ENCODE measurements at regions not wholly inside any gene's neighbourhood (a gene's known extent, or its start where the extent isn't known, plus 50 kb on each side); places are given as distances from the start of the nearest gene placed in this dataset.

DNA sequence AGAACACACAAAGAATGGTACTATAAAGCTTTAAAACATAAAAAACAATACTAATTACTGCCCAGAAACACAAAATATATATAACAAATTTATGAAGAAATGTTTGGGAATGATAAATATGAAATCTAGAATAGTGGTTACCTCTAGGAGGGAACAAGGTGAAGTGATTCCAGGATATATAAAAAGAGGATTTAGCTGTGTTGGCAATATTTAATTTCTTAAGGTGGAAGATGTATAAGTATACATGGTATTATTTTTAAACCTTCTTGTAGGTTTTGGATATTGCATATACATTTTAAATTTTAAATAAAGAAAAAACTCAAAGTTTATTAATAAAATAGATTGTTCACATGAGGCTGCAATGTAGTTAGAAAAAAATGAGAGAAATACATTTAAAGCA lies 112.7 kb upstream of the ZNF618 start:
- POLR2A ChIA-PET = no interaction called here
- Histone ChIP-seq H3K27me3 (ENCODE audit: insufficient read depth) (no peaks in the 10 kb centered on the region; the same call in 1 of the 2 replicates), H4K20me1 (ENCODE audit: insufficient read depth) (no peaks in the 10 kb centered on the region), H3K4me2 (no peak overlapping the region), H3K9me2 (no peaks in the 10 kb centered on the region), H3K4me1 (ENCODE audit: control insufficient read depth in 1 of 2, insufficient read depth in 2 of 2, low read depth in 1 of 2, low read length in 1 of 2) (no peaks in the 10 kb centered on the region), H3K4me3 (ENCODE audit: low read depth in 2 of 2, low read length in 1 of 2) (no peak overlapping the region), H3K36me3 (replicated peaks in 1 of 2; ENCODE audit: control insufficient read depth in 1 of 2, insufficient read depth in 2 of 2, low read length in 1 of 2) (no peaks in the 10 kb centered on the region), H3K9ac (no peak overlapping the region), H2AFZ (ENCODE audit: low read depth) (no peak overlapping the region), H3K27ac (ENCODE audit: low read depth in 2 of 2, low read length in 1 of 2) (no peak overlapping the region), H3F3A (replicated peaks; ENCODE audit: insufficient read depth) (no peaks in the 10 kb centered on the region), H3K9me3 (0 out of 2 replicates have a peak, but pooled peaks cover 5% of the 10 kb centered on the region), H3K79me2 (ENCODE audit: insufficient read depth) (no peaks in the 10 kb centered on the region)
- no peak for DNase-seq
- CTCF ChIA-PET = interaction anchor here (0.6 to 1.7 kb wide), 3 partner anchors 26 to 345 kb away, joined by 3 to 5 read pairs (median 4); no protein-coding TSS in a partner anchor
- TF ChIP-seq RAD21 (IDR thresholded peaks at IDR 0.05; ENCODE audit: low read length) = no peak
- no peak for TF ChIP-seq EZH2phosphoT487 (IDR thresholded peaks at IDR 0.05; ENCODE audit: borderline replicate concordance, low read depth)

- Histone ChIP-seq H4K20me1 (ENCODE audit: insufficient read depth) (no peaks in the 10 kb centered on the region), H3K27ac (ENCODE audit: low read depth in 2 of 2, low read length in 1 of 2) (no peak overlapping the region), H3K4me2 (no peak overlapping the region), H3F3A (replicated peaks; ENCODE audit: insufficient read depth) (no peaks in the 10 kb centered on the region), H3K4me3 (ENCODE audit: low read depth in 2 of 2, low read length in 1 of 2) (no peak overlapping the region), H3K9me2 (no peaks in the 10 kb centered on the region), H3K4me1 (ENCODE audit: control insufficient read depth in 1 of 2, insufficient read depth in 2 of 2, low read depth in 1 of 2, low read length in 1 of 2) (no peaks in the 10 kb centered on the region), H3K79me2 (ENCODE audit: insufficient read depth) (no peaks in the 10 kb centered on the region), H3K9ac (no peak overlapping the region), H3K27me3 (ENCODE audit: insufficient read depth) (no peaks in the 10 kb centered on the region; the same call in 1 of the 2 replicates), H2AFZ (ENCODE audit: low read depth) (no peak overlapping the region), H3K9me3 (0 out of 2 replicates have a peak, but pooled peaks cover 5% of the 10 kb centered on the region), H3K36me3 (replicated peaks in 1 of 2; ENCODE audit: control insufficient read depth in 1 of 2, insufficient read depth in 2 of 2, low read length in 1 of 2) (no peaks in the 10 kb centered on the region)
- WGBS (ENCODE audit: low lambda C conversion rate) = 23% methylated on average over 1 of the region's 1 CpG
- CTCF ChIA-PET = interaction anchor here (0.9 to 1.4 kb wide), 2 partner anchors 27 to 43 kb away, joined by 3 to 5 read pairs; no protein-coding TSS in a partner anchor
- DNase-seq = no peak
- POLR2A ChIA-PET = no interaction called here
- TF ChIP-seq FOXM1 (IDR thresholded peaks at IDR 0.05; ENCODE audit: low read depth) (no peak), FOXJ3 (CRISPR knock-in tag; IDR thresholded peaks at IDR 0.05) (no peak), RCOR1 (IDR thresholded peaks at IDR 0.05; ENCODE audit: low read length) (no peak), EP300 (IDR thresholded peaks at IDR 0.05; ENCODE audit: borderline replicate concordance in 1 of 2, low read depth in 1 of 2, low read length in 1 of 2) (no peak), ZBTB33 (IDR thresholded peaks at IDR 0.05; ENCODE audit: borderline replicate concordance, low read depth) (no peak), CTCF (IDR thresholded peaks at IDR 0.05) (no peak), GATA2 (CRISPR knock-in tag; IDR thresholded peaks at IDR 0.05) (no peak), NFIC (IDR thresholded peaks at IDR 0.05; ENCODE audit: borderline replicate concordance) (no peak), CHD2 (IDR thresholded peaks at IDR 0.05; ENCODE audit: low read length, partially characterized antibody) (no peak), TEAD4 (IDR thresholded peaks at IDR 0.05; ENCODE audit: borderline replicate concordance, insufficient read depth) (no peak), PBX3 (IDR thresholded peaks at IDR 0.05) (no peak), USF1 (IDR thresholded peaks at IDR 0.05; ENCODE audit: borderline replicate concordance, low read depth) (no peak), TAF1 (IDR thresholded peaks at IDR 0.05; ENCODE audit: borderline replicate concordance, low read depth, low read length) (no peak), MEF2A (IDR thresholded peaks at IDR 0.05; ENCODE audit: borderline replicate concordance, low read depth) (no peak), SIN3A (IDR thresholded peaks at IDR 0.05; ENCODE audit: borderline replicate concordance, low read depth, low read length) (no peak), GABPA (IDR thresholded peaks at IDR 0.05; ENCODE audit: low read depth) (no peak), JUND (IDR thresholded peaks at IDR 0.05) (no peak), EZH2phosphoT487 (IDR thresholded peaks at IDR 0.05; ENCODE audit: borderline replicate concordance, low read depth) (no peak), POLR2AphosphoS5 (IDR thresholded peaks at IDR 0.05; ENCODE audit: low read depth, low read length) (no peak)
Observed at GRCh38 chr9:113764572-113764971, 111.5 kb upstream of the ZNF618 start.
